Naive B cell (primary cell): ENCODE measurements at regions not wholly inside any gene's neighbourhood (a gene's known extent, or its start where the extent isn't known, plus 50 kb on each side); places are given as distances from the start of the nearest gene placed in this dataset.
A peak's percentile ranks its signal among the peaks of the same experiment; 100 is the strongest.
"Not testable (repeated sequence)": the region's sequence is repeated elsewhere in the genome, so short reads cannot be mapped to it uniquely, and the experiment has no call there.

Experiments used
- ATAC-seq, 2 donors: fragments of 150-1000 bp; cut with Tn5 transposase; 2 replicates each; pipeline ENCODE4 v1.10.0; 2021; ENCODE audit warnings: low read depth in 2 of 2, mild to moderate bottlenecking in 2 of 2, moderate library complexity in 2 of 2
- DNase-seq: peaks from one replicate; pipeline ENCODE4 v3.0.0; 2022
- H3K27ac Mint-ChIP-seq, 6 donors: one replicate each; pipeline ENCODE4 v1.8.0; 2020 to 2022; ENCODE audit warnings: mild to moderate bottlenecking in 6 of 6, mixed read lengths in 6 of 6, moderate library complexity in 5 of 6, inconsistent platforms in 2 of 6
- H3K27me3 Mint-ChIP-seq, 3 donors: one replicate each; pipeline ENCODE4 v1.8.0; 2021 to 2022; ENCODE audit warnings: mixed read lengths in 3 of 3, mild to moderate bottlenecking in 1 of 3
- H3K36me3 Mint-ChIP-seq, 2 donors: one replicate each; pipeline ENCODE4 v1.8.0; 2020 to 2022; ENCODE audit warnings: mixed read lengths in 2 of 2, inconsistent platforms in 1 of 2, mild to moderate bottlenecking in 1 of 2
- H3K4me1 Mint-ChIP-seq, 3 donors: one replicate each; pipeline ENCODE4 v1.8.0; 2020 to 2022; ENCODE audit warnings: mixed read lengths in 3 of 3, inconsistent platforms in 1 of 3, mild to moderate bottlenecking in 1 of 3, moderate library complexity in 1 of 3
- H3K4me3 Mint-ChIP-seq, 8 donors: one replicate each; pipeline ENCODE4 v1.8.0; 2020 to 2022; ENCODE audit warnings: mild to moderate bottlenecking in 8 of 8, mixed read lengths in 8 of 8, moderate library complexity in 8 of 8, inconsistent platforms in 2 of 8
- H3K9me3 Mint-ChIP-seq, 7 donors: one replicate each; pipeline ENCODE4 v1.8.0; 2020 to 2022; ENCODE audit warnings: mixed read lengths in 7 of 7, mild to moderate bottlenecking in 5 of 7, inconsistent platforms in 2 of 7, moderate library complexity in 1 of 7

GRCh38 chr6:74409447-74409846 lies 713.4 kb downstream of the CD109 start:
- no peak for DNase-seq
- Mint-ChIP-seq H3K9me3 (peaks cover 0 to 13% (median 4%) of the 10 kb centered on the region in 7 donors), H3K4me3 (no peak overlapping the region), H3K27me3 (no peaks in the 10 kb centered on the region), H3K27ac (no peak overlapping the region), H3K4me1 (no peaks in the 10 kb centered on the region), H3K36me3 (no peaks in the 10 kb centered on the region)
- no peak for ATAC-seq

DNA sequence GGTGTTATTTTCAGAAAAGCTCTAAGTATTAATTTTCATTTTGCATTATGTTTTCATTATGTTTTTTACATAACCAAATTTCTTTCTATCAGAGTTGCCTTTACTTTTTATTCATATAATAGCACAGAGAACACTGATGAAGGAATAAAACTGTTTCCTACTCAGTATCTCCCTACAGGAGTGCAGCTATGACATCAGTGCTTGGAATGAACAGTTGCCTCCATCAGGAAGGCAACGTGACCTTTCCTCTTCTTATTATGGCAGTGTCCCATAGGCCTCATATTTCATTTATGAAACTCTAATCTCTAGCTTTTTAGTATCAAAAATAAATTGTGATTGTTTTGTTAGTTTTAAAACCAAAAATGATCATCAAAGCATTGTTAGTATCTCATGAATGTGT lies 712.8 kb downstream of the CD109 start:
- no peak overlapping the region for H3K4me3 Mint-ChIP-seq
- H3K4me1 Mint-ChIP-seq = no peaks in the 10 kb centered on the region
- no peaks in the 10 kb centered on the region for H3K27me3 Mint-ChIP-seq
- peaks cover 0 to 13% (median 4%) of the 10 kb centered on the region in 7 donors for H3K9me3 Mint-ChIP-seq
- ATAC-seq = no peak
- H3K27ac Mint-ChIP-seq = no peak overlapping the region
- DNase-seq = no peak
- H3K36me3 Mint-ChIP-seq = no peaks in the 10 kb centered on the region

- ATAC-seq (no peak), DNase-seq (no peak)
- Mint-ChIP-seq H3K27ac (no peak overlapping the region), H3K36me3 (no peaks in the 10 kb centered on the region), H3K4me1 (no peaks in the 10 kb centered on the region), H3K4me3 (no peak overlapping the region), H3K27me3 (no peaks in the 10 kb centered on the region), H3K9me3 (peaks cover 3 to 21% (median 5%) of the 10 kb centered on the region in 7 donors)
These were observed 708.4 kb downstream of the CD109 start for GRCh38 chr6:74404366-74404765.

DNA sequence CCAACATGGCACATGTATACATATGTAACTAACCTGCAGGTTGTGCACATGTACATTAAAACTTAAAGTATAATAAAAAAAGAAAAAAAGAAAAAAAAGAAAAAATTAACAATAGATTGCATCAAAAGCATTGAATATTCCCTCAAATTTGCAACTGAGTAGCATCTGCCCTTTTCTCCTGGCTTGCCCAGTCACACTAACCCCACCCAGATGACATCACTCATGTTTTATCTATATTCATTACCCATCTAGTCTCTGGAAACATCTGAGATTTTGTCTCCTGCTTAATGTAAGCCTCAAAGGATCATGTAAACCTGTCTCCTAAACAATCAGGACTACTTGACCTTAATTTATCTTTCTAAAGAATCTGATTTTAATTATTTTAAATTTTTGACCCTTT lies 706.8 kb downstream of the CD109 start:
- Mint-ChIP-seq H3K27ac (no peak overlapping the region), H3K27me3 (no peaks in the 10 kb centered on the region), H3K4me3 (no peak overlapping the region), H3K36me3 (no peaks in the 10 kb centered on the region), H3K4me1 (no peaks in the 10 kb centered on the region), H3K9me3 (peaks cover 3 to 21% (median 5%) of the 10 kb centered on the region in 7 donors)
- DNase-seq (no peak), ATAC-seq (no peak)

DNA sequence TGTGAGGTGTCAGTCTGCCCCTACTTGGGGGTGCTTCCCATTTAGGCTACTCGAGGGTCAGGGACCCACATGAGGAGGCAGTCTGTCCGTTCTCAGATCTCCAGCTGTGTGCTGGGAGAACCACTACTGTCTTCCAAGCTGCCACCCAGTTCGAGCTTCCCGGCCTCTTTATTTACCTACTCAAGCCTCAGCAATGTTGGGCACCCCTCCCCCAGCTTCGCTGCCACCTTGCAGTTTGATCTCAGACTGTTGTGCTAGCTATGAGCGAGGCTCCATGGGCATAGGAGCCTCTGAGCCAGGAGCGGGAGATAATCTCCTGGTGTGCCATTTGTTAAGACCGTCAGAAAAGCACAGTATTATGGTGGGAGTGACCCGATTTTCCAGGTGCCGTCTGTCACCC lies 682.4 kb downstream of the CD109 start:
- not testable (repeated sequence) for H3K27me3 Mint-ChIP-seq, H3K27ac Mint-ChIP-seq, ATAC-seq, H3K4me1 Mint-ChIP-seq, DNase-seq, H3K4me3 Mint-ChIP-seq, H3K36me3 Mint-ChIP-seq
- H3K9me3 Mint-ChIP-seq = peaks cover 0 to 14% (median 7%) of the 10 kb centered on the region in 7 donors

GRCh38 chr6:74369556-74369993 lies 673.6 kb downstream of the CD109 start:
- peaks cover 0 to 9% (median 3%) of the 10 kb centered on the region in 7 donors for H3K9me3 Mint-ChIP-seq
- no peak for ATAC-seq
- no peak overlapping the region for H3K27ac Mint-ChIP-seq
- H3K4me3 Mint-ChIP-seq = no peak overlapping the region
- no peaks in the 10 kb centered on the region for H3K36me3 Mint-ChIP-seq
- no peak for DNase-seq
- no peaks in the 10 kb centered on the region for H3K27me3 Mint-ChIP-seq
- H3K4me1 Mint-ChIP-seq = no peaks in the 10 kb centered on the region

DNA sequence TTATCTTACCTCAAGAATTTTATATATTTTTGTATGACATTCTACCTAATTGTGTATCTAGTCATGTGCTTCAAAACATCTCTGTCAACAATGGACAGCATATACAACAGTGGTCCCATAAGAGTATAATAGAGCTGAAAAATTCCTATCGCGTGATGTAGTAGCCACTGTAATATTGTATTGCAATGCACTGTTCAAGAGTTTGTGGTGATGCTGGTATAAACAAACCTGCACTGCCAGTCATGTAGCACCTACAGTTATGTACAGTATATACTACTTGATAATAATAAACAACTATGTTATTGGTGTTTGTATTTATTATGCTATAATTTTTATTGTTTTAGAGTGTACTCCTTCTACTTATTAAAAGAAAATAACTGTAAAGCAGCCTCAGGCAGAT lies 672.7 kb downstream of the CD109 start:
- peaks cover 0 to 9% (median 1%) of the 10 kb centered on the region in 7 donors for H3K9me3 Mint-ChIP-seq
- H3K36me3 Mint-ChIP-seq = no peaks in the 10 kb centered on the region
- DNase-seq = no peak
- no peaks in the 10 kb centered on the region for H3K4me1 Mint-ChIP-seq
- H3K4me3 Mint-ChIP-seq = no peak overlapping the region
- H3K27ac Mint-ChIP-seq = no peak overlapping the region
- H3K27me3 Mint-ChIP-seq = no peaks in the 10 kb centered on the region
- no peak for ATAC-seq

GRCh38 chr6:74366634-74367033 lies 670.6 kb downstream of the CD109 start:
- DNase-seq (no peak), ATAC-seq (no peak)
- no peak overlapping the region for H3K4me3 Mint-ChIP-seq
- H3K36me3 Mint-ChIP-seq = no peaks in the 10 kb centered on the region
- H3K9me3 Mint-ChIP-seq = peaks cover 0 to 2% (median 0%) of the 10 kb centered on the region in 7 donors
- H3K27me3 Mint-ChIP-seq = no peaks in the 10 kb centered on the region
- H3K27ac Mint-ChIP-seq = no peak overlapping the region
- H3K4me1 Mint-ChIP-seq = no peaks in the 10 kb centered on the region

GRCh38 chr6:74362391-74362790 lies 666.4 kb downstream of the CD109 start:
- DNase-seq = no peak
- no peak overlapping the region for H3K4me3 Mint-ChIP-seq
- H3K36me3 Mint-ChIP-seq = no peaks in the 10 kb centered on the region
- ATAC-seq = no peak
- no peaks in the 10 kb centered on the region for H3K4me1 Mint-ChIP-seq
- no peak overlapping the region for H3K27ac Mint-ChIP-seq
- no peaks in the 10 kb centered on the region for H3K27me3 Mint-ChIP-seq
- H3K9me3 Mint-ChIP-seq = peaks cover 0 to 2% (median 0%) of the 10 kb centered on the region in 7 donors

GRCh38 chr6:74357321-74357720 lies 661.3 kb downstream of the CD109 start:
- H3K4me1 Mint-ChIP-seq = no peaks in the 10 kb centered on the region
- H3K36me3 Mint-ChIP-seq = no peaks in the 10 kb centered on the region
- no peak overlapping the region for H3K4me3 Mint-ChIP-seq
- ATAC-seq = no peak
- no peaks in the 10 kb centered on the region for H3K9me3 Mint-ChIP-seq
- no peak overlapping the region for H3K27ac Mint-ChIP-seq
- no peaks in the 10 kb centered on the region for H3K27me3 Mint-ChIP-seq
- DNase-seq = no peak

DNA sequence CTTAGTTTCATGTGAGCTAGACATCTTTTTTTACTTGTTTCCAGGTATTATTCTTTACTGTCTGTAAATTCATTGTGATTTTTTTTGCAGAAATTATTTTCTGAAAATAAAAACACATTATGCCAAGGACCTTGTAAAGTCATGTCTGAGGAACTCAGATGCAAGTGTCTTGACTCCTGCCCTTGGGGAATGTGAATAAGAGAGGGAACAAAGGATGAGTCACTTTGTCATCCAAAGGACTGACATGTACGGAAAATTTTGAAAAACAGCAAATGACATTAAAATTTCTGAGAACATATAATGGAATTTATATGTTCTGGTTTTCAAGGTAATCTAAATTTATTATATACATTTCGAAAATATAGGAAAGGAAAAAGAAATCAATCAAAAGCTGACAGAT lies 660.4 kb downstream of the CD109 start:
- Mint-ChIP-seq H3K4me1 (no peaks in the 10 kb centered on the region), H3K4me3 (no peak overlapping the region), H3K27ac (no peak overlapping the region), H3K9me3 (peaks cover 0 to 3% (median 0%) of the 10 kb centered on the region in 7 donors), H3K27me3 (no peaks in the 10 kb centered on the region), H3K36me3 (no peaks in the 10 kb centered on the region)
- DNase-seq (no peak), ATAC-seq (no peak)

DNA sequence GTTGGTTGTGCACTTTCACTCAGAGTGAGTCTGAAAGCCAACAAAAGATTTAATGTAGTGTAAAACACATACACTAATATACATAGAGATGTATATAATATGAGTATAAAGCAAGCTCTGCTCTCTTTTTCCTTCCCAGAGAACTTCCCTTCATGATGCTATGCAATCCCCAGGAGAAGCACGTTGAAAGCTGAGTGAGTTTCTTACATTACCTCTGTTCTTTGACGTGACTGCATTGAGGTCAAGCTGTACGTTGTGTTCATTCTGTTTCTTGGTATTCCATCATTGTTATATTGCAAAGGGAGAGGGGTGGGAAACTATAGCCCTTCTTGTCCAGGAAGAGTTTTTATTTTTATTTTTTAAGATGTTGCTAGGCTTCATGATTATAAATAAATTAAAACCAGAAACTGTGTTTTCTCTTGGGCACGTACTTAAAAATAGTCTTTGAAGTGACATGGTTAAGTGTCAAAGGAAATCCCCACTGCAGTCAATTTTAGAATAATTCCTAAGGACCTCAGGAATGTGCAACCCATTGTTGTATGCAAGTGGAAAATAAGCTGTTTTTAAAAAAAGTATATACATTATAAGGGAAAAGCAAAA lies 651.0 kb downstream of the CD109 start:
- Mint-ChIP-seq H3K27me3 (no peaks in the 10 kb centered on the region), H3K4me3 (no peak overlapping the region), H3K36me3 (no peaks in the 10 kb centered on the region), H3K4me1 (no peaks in the 10 kb centered on the region), H3K9me3 (peaks cover 0 to 4% (median 0%) of the 10 kb centered on the region in 7 donors), H3K27ac (no peak overlapping the region)
- no peak for DNase-seq
- no peak for ATAC-seq

DNA sequence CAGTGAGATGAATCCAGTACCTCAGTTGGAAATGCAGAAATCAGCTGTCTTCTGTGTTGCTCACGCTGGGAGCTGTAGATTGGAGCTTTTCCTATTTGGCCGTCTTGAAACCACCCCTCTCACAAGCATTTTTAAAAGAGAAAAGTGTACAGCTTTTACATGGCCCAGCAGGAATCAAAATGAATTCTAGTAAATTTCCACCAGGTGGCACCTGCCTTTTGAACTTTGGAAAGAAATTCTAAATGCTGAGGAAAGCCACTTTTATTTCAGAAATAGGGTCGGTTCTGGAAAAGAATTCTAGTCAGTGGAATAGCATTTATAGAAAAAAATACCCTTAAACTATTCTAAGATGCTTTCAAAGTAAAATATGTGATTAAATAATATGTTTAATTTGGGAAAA lies 647.8 kb downstream of the CD109 start:
- Mint-ChIP-seq H3K4me3 (no peak overlapping the region), H3K9me3 (peaks cover 0 to 9% (median 2%) of the 10 kb centered on the region in 7 donors), H3K36me3 (no peaks in the 10 kb centered on the region), H3K4me1 (no peaks in the 10 kb centered on the region), H3K27ac (no peak overlapping the region), H3K27me3 (no peaks in the 10 kb centered on the region)
- ATAC-seq = no peak
- no peak for DNase-seq

- not testable (repeated sequence) for H3K27me3 Mint-ChIP-seq, H3K9me3 Mint-ChIP-seq, H3K4me3 Mint-ChIP-seq, H3K4me1 Mint-ChIP-seq, DNase-seq, H3K36me3 Mint-ChIP-seq, H3K27ac Mint-ChIP-seq, ATAC-seq
These were observed 647.3 kb downstream of the CD109 start for GRCh38 chr6:74343321-74343720.

DNA sequence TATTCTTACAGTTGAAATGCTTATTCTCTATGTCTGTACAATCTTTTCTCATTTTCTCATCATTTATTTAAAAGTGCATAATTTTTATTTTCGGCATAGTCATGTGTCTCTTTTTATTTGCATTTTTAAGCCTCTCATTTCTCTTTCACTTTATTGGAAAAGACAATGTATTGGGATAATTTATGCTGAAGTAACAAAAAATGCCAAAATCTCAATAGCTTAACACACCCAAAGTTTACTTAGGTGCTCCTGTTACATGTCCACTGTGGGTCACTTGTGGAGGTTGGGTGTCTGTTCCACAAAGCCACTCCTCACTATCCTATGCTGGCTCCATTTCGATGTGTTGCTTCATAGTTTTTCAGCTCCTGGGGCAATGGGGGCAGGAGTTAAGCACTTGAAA lies 638.7 kb downstream of the CD109 start:
- H3K27ac Mint-ChIP-seq = peak overlapping the region in 1 of 6 donors; percentile 37
- no peak overlapping the region for H3K4me3 Mint-ChIP-seq
- no peaks in the 10 kb centered on the region for H3K4me1 Mint-ChIP-seq
- H3K36me3 Mint-ChIP-seq = no peaks in the 10 kb centered on the region
- DNase-seq = no peak
- no peaks in the 10 kb centered on the region for H3K27me3 Mint-ChIP-seq
- no peak for ATAC-seq
- peaks cover 0 to 7% (median 5%) of the 10 kb centered on the region in 7 donors for H3K9me3 Mint-ChIP-seq
